ENCODE measurements at regions not wholly inside any gene's neighbourhood (a gene's known extent, or its start where the extent isn't known, plus 50 kb on each side); places are given as distances from the start of the nearest gene placed in this dataset.

DNA sequence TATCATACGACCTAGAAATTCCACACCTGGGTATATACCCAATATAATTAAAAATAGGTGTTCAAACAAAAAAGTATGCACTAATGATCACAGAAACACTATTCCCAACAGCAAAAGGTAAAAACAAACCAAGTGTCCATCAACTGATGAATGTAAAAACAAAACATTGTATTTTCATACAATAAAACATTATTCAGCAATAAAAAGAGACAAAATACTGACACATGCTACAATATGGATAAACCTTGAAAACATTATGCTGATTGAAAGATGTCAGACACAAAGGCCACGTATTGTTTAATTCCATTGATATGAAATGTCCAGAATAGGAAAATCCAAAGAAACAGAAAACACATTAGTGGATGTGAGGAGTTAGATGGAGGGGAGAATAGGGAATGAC, 71.0 kb downstream of the RPL22L1 start:
- Mint-ChIP-seq H3K4me1 (no peaks in the 10 kb centered on the region), H3K27ac (no peak overlapping the region), H3K27me3 (peaks cover 16% of the 10 kb centered on the region), H3K36me3 (no peaks in the 10 kb centered on the region), H3K4me3 (no peak overlapping the region), H3K9me3 (peaks cover 0 to 3% (median 0%) of the 10 kb centered on the region in 7 donors)
- Histone ChIP-seq H3K27ac (ENCODE audit: insufficient read depth, low read length, poor library complexity, severe bottlenecking) (no peak overlapping the region), H3K36me3 (ENCODE audit: control insufficient read depth, insufficient read depth, low read length) (no peaks in the 10 kb centered on the region), H3K9me3 (ENCODE audit: control insufficient read depth in 2 of 2, low read length in 2 of 2) (no peaks in the 10 kb centered on the region), H3K4me3 (ENCODE audit: low read depth, low read length) (no peak overlapping the region), H3K4me1 (ENCODE audit: control insufficient read depth, insufficient read depth, low read length, poor library complexity, severe bottlenecking) (no peaks in the 10 kb centered on the region), H3K27me3 (ENCODE audit: control insufficient read depth, insufficient read depth, low read length) (peaks cover 12% of the 10 kb centered on the region)
- no peak for ATAC-seq (ENCODE audit: low read depth in 2 of 2)
- DNase-seq: no peak

DNA sequence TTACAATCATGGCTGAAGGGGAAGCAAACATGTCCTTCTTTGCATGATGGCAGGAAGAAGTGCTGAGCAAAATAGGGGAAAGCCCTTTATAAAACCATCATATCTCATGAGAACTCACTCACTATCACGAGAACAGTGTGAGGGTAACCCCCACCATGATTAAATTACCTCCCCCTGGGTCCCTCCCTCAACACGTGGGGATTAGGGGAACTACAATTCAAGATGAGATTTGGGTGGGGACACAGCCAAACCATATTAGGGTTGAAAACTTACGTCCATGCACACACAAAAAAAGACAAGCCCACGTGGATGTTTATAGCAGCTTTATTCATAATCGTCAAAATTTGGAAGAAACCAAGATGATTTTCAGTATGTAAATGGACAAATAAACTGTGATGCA, 72.3 kb downstream of the RPL22L1 start:
- DNase-seq: no peak

DNA sequence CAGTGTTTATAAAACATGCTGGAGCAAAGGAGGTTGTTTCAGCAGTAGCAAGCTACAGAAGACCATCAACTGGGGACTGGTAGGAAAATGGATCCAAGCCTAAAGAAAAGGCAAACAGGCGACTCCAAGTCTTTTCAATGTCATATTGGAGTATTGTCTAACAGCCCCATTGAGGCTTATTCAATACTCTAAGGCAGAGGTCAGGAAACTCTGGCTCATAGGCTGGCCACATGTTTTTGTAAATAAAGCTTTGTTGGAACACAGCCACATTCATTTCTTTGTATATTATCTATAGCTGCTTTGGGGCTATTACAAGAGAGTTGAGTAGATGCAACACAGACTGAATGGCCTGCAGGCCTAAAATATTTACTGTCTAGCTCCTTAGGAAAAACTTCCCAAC, 77.5 kb downstream of the RPL22L1 start:
- peaks cover 9% of the 10 kb centered on the region for H3K27me3 Mint-ChIP-seq
- Histone ChIP-seq H3K36me3 (ENCODE audit: control insufficient read depth, insufficient read depth, low read length) (no peaks in the 10 kb centered on the region), H3K4me1 (ENCODE audit: control insufficient read depth, insufficient read depth, low read length, poor library complexity, severe bottlenecking) (no peaks in the 10 kb centered on the region), H3K27ac (ENCODE audit: insufficient read depth, low read length, poor library complexity, severe bottlenecking) (no peak overlapping the region), H3K9me3 (ENCODE audit: control insufficient read depth in 2 of 2, low read length in 2 of 2) (no peaks in the 10 kb centered on the region), H3K27me3 (ENCODE audit: control insufficient read depth, insufficient read depth, low read length) (peaks cover 6% of the 10 kb centered on the region), H3K4me3 (ENCODE audit: low read depth, low read length) (no peak overlapping the region)
- DNase-seq (no peak), ATAC-seq (ENCODE audit: low read depth in 2 of 2) (no peak)
- peaks cover 0 to 4% (median 0%) of the 10 kb centered on the region in 7 donors for H3K9me3 Mint-ChIP-seq
- H3K4me3 Mint-ChIP-seq: no peak overlapping the region
- no peaks in the 10 kb centered on the region for H3K36me3 Mint-ChIP-seq
- H3K4me1 Mint-ChIP-seq: no peaks in the 10 kb centered on the region
- H3K27ac Mint-ChIP-seq: no peak overlapping the region

More for the DNA sequence above, 72.3 kb downstream of the RPL22L1 start:
- Histone ChIP-seq H3K27me3 (ENCODE audit: control insufficient read depth, insufficient read depth, low read length) (peaks cover 12% of the 10 kb centered on the region), H3K36me3 (ENCODE audit: control insufficient read depth, insufficient read depth, low read length) (no peaks in the 10 kb centered on the region), H3K4me1 (ENCODE audit: control insufficient read depth, insufficient read depth, low read length, poor library complexity, severe bottlenecking) (no peaks in the 10 kb centered on the region), H3K27ac (ENCODE audit: insufficient read depth, low read length, poor library complexity, severe bottlenecking) (no peak overlapping the region), H3K9me3 (ENCODE audit: control insufficient read depth in 2 of 2, low read length in 2 of 2) (no peaks in the 10 kb centered on the region), H3K4me3 (ENCODE audit: low read depth, low read length) (no peak overlapping the region)
- H3K27ac Mint-ChIP-seq: no peak overlapping the region
- ATAC-seq (ENCODE audit: low read depth in 2 of 2): no peak
- H3K4me1 Mint-ChIP-seq: no peaks in the 10 kb centered on the region
- no peaks in the 10 kb centered on the region for H3K36me3 Mint-ChIP-seq
- H3K4me3 Mint-ChIP-seq: no peak overlapping the region
- peaks cover 0 to 3% (median 0%) of the 10 kb centered on the region in 7 donors for H3K9me3 Mint-ChIP-seq
- peaks cover 15% of the 10 kb centered on the region for H3K27me3 Mint-ChIP-seq

DNA sequence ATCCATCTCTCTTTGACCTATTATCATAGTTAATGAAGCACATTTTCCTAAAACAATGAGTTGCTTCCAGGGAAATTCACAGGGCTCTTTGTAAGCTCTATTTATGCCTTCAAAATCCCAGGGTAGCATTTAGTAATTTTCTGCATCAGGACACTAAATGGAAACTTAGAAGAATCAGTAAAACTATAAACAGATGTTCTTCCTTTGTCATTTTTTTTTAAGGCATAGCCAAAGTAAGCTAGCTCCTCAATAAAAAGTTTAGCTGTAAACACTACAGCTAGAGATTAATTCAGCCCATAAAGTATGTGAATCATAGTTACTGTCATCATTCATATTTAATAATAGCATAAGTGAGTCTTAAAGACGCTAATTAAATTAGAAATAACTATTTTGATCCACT, 79.3 kb downstream of the RPL22L1 start:
- Mint-ChIP-seq H3K9me3 (peaks cover 0 to 4% (median 0%) of the 10 kb centered on the region in 7 donors), H3K36me3 (no peaks in the 10 kb centered on the region), H3K27me3 (peaks cover 9% of the 10 kb centered on the region), H3K4me3 (no peak overlapping the region), H3K4me1 (no peaks in the 10 kb centered on the region), H3K27ac (no peak overlapping the region)
- no peak overlapping the region for H3K4me3 ChIP-seq (ENCODE audit: low read depth, low read length)
- ATAC-seq (ENCODE audit: low read depth in 2 of 2) (no peak), DNase-seq (no peak)
- H3K27me3 ChIP-seq (ENCODE audit: control insufficient read depth, insufficient read depth, low read length): peaks cover 6% of the 10 kb centered on the region
- H3K27ac ChIP-seq (ENCODE audit: insufficient read depth, low read length, poor library complexity, severe bottlenecking): no peak overlapping the region
- H3K4me1 ChIP-seq (ENCODE audit: control insufficient read depth, insufficient read depth, low read length, poor library complexity, severe bottlenecking): no peaks in the 10 kb centered on the region
- H3K36me3 ChIP-seq (ENCODE audit: control insufficient read depth, insufficient read depth, low read length): no peaks in the 10 kb centered on the region
- H3K9me3 ChIP-seq (ENCODE audit: control insufficient read depth in 2 of 2, low read length in 2 of 2): no peaks in the 10 kb centered on the region

DNA sequence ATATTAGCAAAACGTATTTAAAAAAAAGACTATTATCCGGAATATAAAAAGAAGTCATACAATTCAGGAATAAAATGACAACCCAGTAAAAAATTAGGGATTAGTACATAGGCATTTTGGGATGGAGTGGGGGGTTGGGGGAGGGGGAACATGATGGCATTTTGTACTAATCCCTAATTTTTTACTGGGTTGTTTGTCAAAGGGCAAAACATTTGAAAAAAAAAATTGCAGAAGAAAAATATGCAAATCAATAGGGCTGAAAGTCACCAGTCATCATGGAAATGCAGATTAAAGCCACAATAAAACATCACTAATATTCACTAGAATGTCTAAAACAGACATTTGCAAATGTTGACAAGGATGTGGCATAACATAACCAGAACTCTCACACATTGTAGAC, 82.5 kb downstream of the RPL22L1 start:
- peaks cover 0 to 2% (median 0%) of the 10 kb centered on the region in 7 donors for H3K9me3 Mint-ChIP-seq
- no peaks in the 10 kb centered on the region for H3K4me1 ChIP-seq (ENCODE audit: control insufficient read depth, insufficient read depth, low read length, poor library complexity, severe bottlenecking)
- no peak for ATAC-seq (ENCODE audit: low read depth in 2 of 2)
- H3K4me3 Mint-ChIP-seq: no peak overlapping the region
- H3K27ac ChIP-seq (ENCODE audit: insufficient read depth, low read length, poor library complexity, severe bottlenecking): no peak overlapping the region
- H3K27me3 Mint-ChIP-seq: peaks cover 17% of the 10 kb centered on the region
- no peaks in the 10 kb centered on the region for H3K9me3 ChIP-seq (ENCODE audit: control insufficient read depth in 2 of 2, low read length in 2 of 2)
- no peaks in the 10 kb centered on the region for H3K36me3 Mint-ChIP-seq
- H3K27me3 ChIP-seq (ENCODE audit: control insufficient read depth, insufficient read depth, low read length): peaks cover 14% of the 10 kb centered on the region
- no peak for DNase-seq
- no peaks in the 10 kb centered on the region for H3K36me3 ChIP-seq (ENCODE audit: control insufficient read depth, insufficient read depth, low read length)
- no peaks in the 10 kb centered on the region for H3K4me1 Mint-ChIP-seq
- H3K27ac Mint-ChIP-seq: no peak overlapping the region
- H3K4me3 ChIP-seq (ENCODE audit: low read depth, low read length): no peak overlapping the region

GRCh38 chr3:170785454-170785853, 84.5 kb downstream of the RPL22L1 start:
- H3K9me3 Mint-ChIP-seq: peaks cover 0 to 2% (median 0%) of the 10 kb centered on the region in 7 donors
- H3K4me1 Mint-ChIP-seq: no peaks in the 10 kb centered on the region
- Histone ChIP-seq H3K4me3 (ENCODE audit: low read depth, low read length) (no peak overlapping the region), H3K27ac (ENCODE audit: insufficient read depth, low read length, poor library complexity, severe bottlenecking) (no peak overlapping the region), H3K36me3 (ENCODE audit: control insufficient read depth, insufficient read depth, low read length) (no peaks in the 10 kb centered on the region), H3K27me3 (ENCODE audit: control insufficient read depth, insufficient read depth, low read length) (peaks cover 10% of the 10 kb centered on the region), H3K4me1 (ENCODE audit: control insufficient read depth, insufficient read depth, low read length, poor library complexity, severe bottlenecking) (no peaks in the 10 kb centered on the region), H3K9me3 (ENCODE audit: control insufficient read depth in 2 of 2, low read length in 2 of 2) (no peaks in the 10 kb centered on the region)
- ATAC-seq (ENCODE audit: low read depth in 2 of 2): no peak
- no peaks in the 10 kb centered on the region for H3K36me3 Mint-ChIP-seq
- peaks cover 18% of the 10 kb centered on the region for H3K27me3 Mint-ChIP-seq
- H3K4me3 Mint-ChIP-seq: no peak overlapping the region
- DNase-seq: no peak
- no peak overlapping the region for H3K27ac Mint-ChIP-seq

DNA sequence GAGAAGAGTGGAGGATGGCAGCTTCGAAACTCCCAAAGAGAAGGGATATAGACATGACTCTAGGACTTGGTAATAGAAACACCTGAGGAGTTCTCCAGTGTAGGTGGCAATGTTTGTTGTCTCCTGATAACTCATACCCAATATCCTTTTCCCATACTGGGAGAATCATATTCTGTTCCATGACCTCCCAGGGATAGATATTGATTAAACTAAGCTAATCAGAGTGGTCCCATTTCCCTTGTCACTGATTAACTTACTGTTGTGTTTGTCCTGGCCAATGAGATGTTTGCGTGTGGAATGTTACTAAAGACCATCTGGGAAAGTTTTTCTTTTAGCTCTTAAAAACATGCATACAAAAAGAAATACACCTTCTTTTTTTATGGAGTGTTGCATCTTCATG, 85.6 kb downstream of the RPL22L1 start:
- Histone ChIP-seq H3K27me3 (ENCODE audit: control insufficient read depth, insufficient read depth, low read length) (peaks cover 11% of the 10 kb centered on the region), H3K9me3 (ENCODE audit: control insufficient read depth in 2 of 2, low read length in 2 of 2) (no peaks in the 10 kb centered on the region), H3K4me1 (ENCODE audit: control insufficient read depth, insufficient read depth, low read length, poor library complexity, severe bottlenecking) (no peaks in the 10 kb centered on the region), H3K27ac (ENCODE audit: insufficient read depth, low read length, poor library complexity, severe bottlenecking) (no peak overlapping the region), H3K36me3 (ENCODE audit: control insufficient read depth, insufficient read depth, low read length) (no peaks in the 10 kb centered on the region), H3K4me3 (ENCODE audit: low read depth, low read length) (no peak overlapping the region)
- H3K4me3 Mint-ChIP-seq: no peak overlapping the region
- peaks cover 0 to 1% (median 0%) of the 10 kb centered on the region in 7 donors for H3K9me3 Mint-ChIP-seq
- ATAC-seq (ENCODE audit: low read depth in 2 of 2) (no peak), DNase-seq (no peak)
- no peak overlapping the region for H3K27ac Mint-ChIP-seq
- H3K4me1 Mint-ChIP-seq: no peaks in the 10 kb centered on the region
- H3K36me3 Mint-ChIP-seq: no peaks in the 10 kb centered on the region
- H3K27me3 Mint-ChIP-seq: peaks cover 21% of the 10 kb centered on the region

DNA sequence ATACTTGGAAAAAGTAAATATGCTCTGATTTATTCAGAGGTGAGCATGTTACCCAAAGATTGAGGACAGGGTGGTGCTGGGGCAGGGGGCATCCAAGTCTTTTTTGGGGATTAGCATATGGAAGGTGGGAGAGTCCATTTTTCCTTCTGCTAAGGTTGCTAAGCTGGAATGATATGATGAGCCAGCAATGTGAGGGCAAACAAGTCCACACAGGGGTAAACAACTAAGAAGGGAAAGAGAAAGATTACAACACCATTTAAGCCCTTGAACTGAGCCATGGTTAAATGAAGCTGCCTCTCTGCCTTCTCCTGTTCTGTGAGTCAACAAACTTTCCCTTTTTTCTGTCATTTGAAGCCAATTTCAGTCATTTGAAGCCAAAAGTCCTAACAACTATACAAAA, 89.0 kb downstream of the RPL22L1 start:
- Histone ChIP-seq H3K4me1 (ENCODE audit: control insufficient read depth, insufficient read depth, low read length, poor library complexity, severe bottlenecking) (no peaks in the 10 kb centered on the region), H3K27me3 (ENCODE audit: control insufficient read depth, insufficient read depth, low read length) (peaks cover 14% of the 10 kb centered on the region), H3K36me3 (ENCODE audit: control insufficient read depth, insufficient read depth, low read length) (no peaks in the 10 kb centered on the region), H3K27ac (ENCODE audit: insufficient read depth, low read length, poor library complexity, severe bottlenecking) (no peak overlapping the region), H3K4me3 (ENCODE audit: low read depth, low read length) (no peak overlapping the region), H3K9me3 (ENCODE audit: control insufficient read depth in 2 of 2, low read length in 2 of 2) (no peaks in the 10 kb centered on the region)
- DNase-seq: no peak
- no peaks in the 10 kb centered on the region for H3K4me1 Mint-ChIP-seq
- peaks cover 0 to 3% (median 0%) of the 10 kb centered on the region in 7 donors for H3K9me3 Mint-ChIP-seq
- H3K4me3 Mint-ChIP-seq: no peak overlapping the region
- H3K27me3 Mint-ChIP-seq: peaks cover 34% of the 10 kb centered on the region
- H3K36me3 Mint-ChIP-seq: no peaks in the 10 kb centered on the region
- no peak for ATAC-seq (ENCODE audit: low read depth in 2 of 2)
- no peak overlapping the region for H3K27ac Mint-ChIP-seq

Measured in CD4-positive, CD25-positive, alpha-beta regulatory T cell (primary cell).